ENCODE measurements at regions not wholly inside any gene's neighbourhood (a gene's known extent, or its start where the extent isn't known, plus 50 kb on each side); places are given as distances from the start of the nearest gene placed in this dataset.

GRCh38 chr5:126351153-126351552 lies 72.1 kb upstream of the GRAMD2B start:
- no peak for ATAC-seq
- no peak for DNase-seq (ENCODE audit: low spot score)

- ATAC-seq (peak; percentile 78), DNase-seq (ENCODE audit: low spot score) (no peak)
Observed at GRCh38 chr5:126354012-126354857, 69.0 kb upstream of the GRAMD2B start.

- DNase-seq (ENCODE audit: low spot score) (no peak), ATAC-seq (peak; percentile 72)
Observed at GRCh38 chr5:126354858-126355731, 68.1 kb upstream of the GRAMD2B start.

GRCh38 chr5:126355940-126356339 lies 67.3 kb upstream of the GRAMD2B start:
- ATAC-seq (no peak), DNase-seq (ENCODE audit: low spot score) (no peak)

GRCh38 chr5:126357585-126358342 lies 65.4 kb upstream of the GRAMD2B start:
- peak; percentile 63 for ATAC-seq
- DNase-seq (ENCODE audit: low spot score), result no peak

GRCh38 chr5:126358525-126358924 lies 64.7 kb upstream of the GRAMD2B start:
- no peak for DNase-seq (ENCODE audit: low spot score)
- no peak for ATAC-seq

GRCh38 chr5:126359884-126360283 lies 63.3 kb upstream of the GRAMD2B start:
- DNase-seq (ENCODE audit: low spot score) (no peak), ATAC-seq (no peak)

GRCh38 chr5:126360467-126360866 lies 62.7 kb upstream of the GRAMD2B start:
- ATAC-seq (no peak), DNase-seq (ENCODE audit: low spot score) (no peak)

GRCh38 chr5:126363658-126364057 lies 59.6 kb upstream of the GRAMD2B start:
- peak; percentile 71 for ATAC-seq
- DNase-seq (ENCODE audit: low spot score), result peak; percentile 60

- DNase-seq (ENCODE audit: low spot score), result no peak
- peak; percentile 39 for ATAC-seq
Observed at GRCh38 chr5:126364206-126364902, 58.9 kb upstream of the GRAMD2B start.

GRCh38 chr5:126365446-126366198 lies 57.6 kb upstream of the GRAMD2B start:
- ATAC-seq (peak; percentile 54), DNase-seq (ENCODE audit: low spot score) (peak; percentile 62)

- no peak for DNase-seq (ENCODE audit: low spot score)
Observed at GRCh38 chr5:126366199-126366560, 57.0 kb upstream of the GRAMD2B start.

GRCh38 chr5:126368239-126368812 lies 54.9 kb upstream of the GRAMD2B start:
- DNase-seq (ENCODE audit: low spot score) (no peak), ATAC-seq (no peak)

More at GRCh38 chr5:126366199-126366560, 57.0 kb upstream of the GRAMD2B start:
- ATAC-seq, result peak; percentile 38

GRCh38 chr5:126369083-126369482 lies 54.1 kb upstream of the GRAMD2B start:
- ATAC-seq (no peak), DNase-seq (ENCODE audit: low spot score) (no peak)

- DNase-seq (ENCODE audit: low spot score) (peak; percentile 67), ATAC-seq (peak; percentile 69)
Observed at GRCh38 chr5:126369995-126370731, 53.0 kb upstream of the GRAMD2B start.

GRCh38 chr5:126370796-126371718 lies 52.2 kb upstream of the GRAMD2B start:
- DNase-seq (ENCODE audit: low spot score), result peak; percentile 59
- ATAC-seq, result peak; percentile 67

GRCh38 chr5:126373375-126374108 lies 49.7 kb upstream of the GRAMD2B start:
- ATAC-seq (peak; percentile 36), DNase-seq (ENCODE audit: low spot score) (no peak)

Measured in left lobe of liver (tissue), 2 donors.